CD4-positive, alpha-beta T cell (primary cell): ENCODE measurements at regions not wholly inside any gene's neighbourhood (a gene's known extent, or its start where the extent isn't known, plus 50 kb on each side); places are given as distances from the start of the nearest gene placed in this dataset.

Source experiments
- ATAC-seq: fragments of 200-7000 bp; cut with Tn5 transposase; one replicate; pipeline ENCODE4 v1.10.0; 2022; ENCODE audit warnings: mild to moderate bottlenecking; ENCODE audit not compliant: poor library complexity
- CTCF ChIA-PET: fragments of 350-600 bp; sonication (Branson Sonifier 250); formaldehyde crosslinking; loops from one replicate; lab custom pipeline; 2021; ENCODE audit warnings: antibody characterized with exemption, inconsistent platforms; lab: Charles Lee
- POLR2A ChIA-PET: fragments of 350-600 bp; sonication (Branson Sonifier 250); formaldehyde crosslinking; loops from one replicate; lab custom pipeline; 2021; ENCODE audit warnings: antibody characterized with exemption, inconsistent platforms; lab: Charles Lee
- DNase-seq, 14 experiments: peaks; one replicate each; pipeline ENCODE4 v3.0.0-alpha.2; 2013 to 2020; ENCODE audit warnings: mixed read lengths in 2 of 14
- H3K27ac ChIP-seq, 2 donors: one replicate each; pipeline versions ENCODE4 v1.5.1 to v1.7.0; 2013; ENCODE audit warnings: low read length in 2 of 2, low read depth in 1 of 2, mild to moderate bottlenecking in 1 of 2
- H3K27me3 ChIP-seq, 2 experiments: 1 replicate in 1 of 2; 2 replicates in 1 of 2; pipeline versions ENCODE4 v1.6.1 to v1.7.0; 2013; ENCODE audit warnings: low read length in 2 of 2, control low read depth in 1 of 2, mild to moderate bottlenecking in 1 of 2, moderate library complexity in 1 of 2; ENCODE audit not compliant: insufficient read depth in 2 of 2, control insufficient read depth in 1 of 2
- H3K36me3 ChIP-seq: one replicate; pipeline ENCODE4 v1.6.1; 2013; ENCODE audit warnings: low read length, control low read depth; ENCODE audit not compliant: insufficient read depth
- H3K4me1 ChIP-seq: one replicate; pipeline ENCODE4 v1.6.1; 2013; ENCODE audit warnings: low read length, control low read depth; ENCODE audit not compliant: insufficient read depth
- H3K4me3 ChIP-seq: one replicate; pipeline ENCODE4 v1.5.1; 2013; ENCODE audit warnings: mild to moderate bottlenecking, low read length, moderate library complexity
- H3K9me3 ChIP-seq, 2 experiments: 1 replicate in 1 of 2; 2 replicates in 1 of 2; pipeline versions ENCODE4 v1.6.1 to v1.7.0; 2013; ENCODE audit warnings: low read length in 2 of 2, mild to moderate bottlenecking in 2 of 2, control low read depth in 1 of 2, moderate library complexity in 1 of 2; ENCODE audit not compliant: control insufficient read depth in 1 of 2, insufficient read depth in 1 of 2
- H3K27ac Mint-ChIP-seq: one replicate; pipeline ENCODE4 v1.8.0; 2020; ENCODE audit warnings: mixed read lengths
- H3K27me3 Mint-ChIP-seq: one replicate; pipeline ENCODE4 v1.8.0; 2021; ENCODE audit warnings: mixed read lengths
- H3K36me3 Mint-ChIP-seq: one replicate; pipeline ENCODE4 v1.8.0; 2021; ENCODE audit warnings: low read depth, mixed read lengths
- H3K4me1 Mint-ChIP-seq: one replicate; pipeline ENCODE4 v1.8.0; 2021; ENCODE audit warnings: low read depth, mixed read lengths
- H3K4me3 Mint-ChIP-seq: one replicate; pipeline ENCODE4 v1.8.0; 2020; ENCODE audit warnings: mild to moderate bottlenecking, mixed read lengths
- H3K9me3 Mint-ChIP-seq: one replicate; pipeline ENCODE4 v1.8.0; 2020; ENCODE audit warnings: mixed read lengths
- CTCF ChIP-seq: fragments of 200-600 bp; IDR thresholded peaks from one replicate; pipeline ENCODE4 v1.8.0; 2022; ENCODE audit warnings: antibody characterized with exemption, mild to moderate bottlenecking
- intact Hi-C, 2 experiments: fragments of 100-400 bp; cut with DNase I in 1 of 2; cut with micrococcal nuclease in 1 of 2; formaldehyde crosslinking; loops; one replicate each; pipeline versions ENCODE4 v1.15.1 to v1.9.0; 2023 to 2025; cut with DNase I, micrococcal nuclease

GRCh38 chr22:26109686-26110315 lies 59.5 kb upstream of the SEZ6L start:
- DNase-seq: no peak
- no peak overlapping the region for H3K27ac ChIP-seq
- no peak overlapping the region for H3K4me3 ChIP-seq
- Mint-ChIP-seq H3K27ac (no peak overlapping the region), H3K36me3 (no peaks in the 10 kb centered on the region), H3K4me1 (no peaks in the 10 kb centered on the region), H3K9me3 (no peaks in the 10 kb centered on the region), H3K4me3 (no peak overlapping the region), H3K27me3 (peaks cover 49% of the 10 kb centered on the region)
- H3K27me3 ChIP-seq: peaks cover 0 to 6% of the 10 kb centered on the region in 2 experiments
- no peaks in the 10 kb centered on the region for H3K36me3 ChIP-seq
- no peak for ATAC-seq
- ChIA-PET CTCF (no interaction called here), POLR2A (no interaction called here)
- intact Hi-C loops: no loop called here
- H3K9me3 ChIP-seq: no peaks in the 10 kb centered on the region
- no peaks in the 10 kb centered on the region for H3K4me1 ChIP-seq
- no peak for TF ChIP-seq CTCF

GRCh38 chr22:26114826-26115225 lies 54.4 kb upstream of the SEZ6L start:
- Histone ChIP-seq H3K36me3 (no peaks in the 10 kb centered on the region), H3K9me3 (no peaks in the 10 kb centered on the region), H3K27ac (no peak overlapping the region), H3K27me3 (peaks cover 0 to 6% of the 10 kb centered on the region in 2 experiments), H3K4me1 (no peaks in the 10 kb centered on the region), H3K4me3 (no peak overlapping the region)
- H3K36me3 Mint-ChIP-seq: no peaks in the 10 kb centered on the region
- no peaks in the 10 kb centered on the region for H3K9me3 Mint-ChIP-seq
- TF ChIP-seq CTCF: no peak
- ATAC-seq: no peak
- peaks cover 69% of the 10 kb centered on the region for H3K27me3 Mint-ChIP-seq
- no peak overlapping the region for H3K4me3 Mint-ChIP-seq
- intact Hi-C loops: no loop called here
- ChIA-PET POLR2A (no interaction called here), CTCF (no interaction called here)
- no peaks in the 10 kb centered on the region for H3K4me1 Mint-ChIP-seq
- no peak overlapping the region for H3K27ac Mint-ChIP-seq
- DNase-seq: no peak

- ATAC-seq: no peak
Measured at GRCh38 chr22:26115266-26115665, 54.0 kb upstream of the SEZ6L start.

More at GRCh38 chr22:26115266-26115665, 54.0 kb upstream of the SEZ6L start:
- Mint-ChIP-seq H3K4me1 (no peaks in the 10 kb centered on the region), H3K27ac (no peak overlapping the region), H3K9me3 (no peaks in the 10 kb centered on the region), H3K4me3 (no peak overlapping the region), H3K27me3 (peaks cover 66% of the 10 kb centered on the region), H3K36me3 (no peaks in the 10 kb centered on the region)
- no peak overlapping the region for H3K4me3 ChIP-seq
- DNase-seq: no peak
- no peaks in the 10 kb centered on the region for H3K9me3 ChIP-seq
- intact Hi-C loops: no loop called here
- ChIA-PET CTCF (no interaction called here), POLR2A (no interaction called here)
- no peak overlapping the region for H3K27ac ChIP-seq
- H3K27me3 ChIP-seq: peaks cover 0 to 6% of the 10 kb centered on the region in 2 experiments
- no peak for TF ChIP-seq CTCF
- H3K36me3 ChIP-seq: no peaks in the 10 kb centered on the region
- H3K4me1 ChIP-seq: no peaks in the 10 kb centered on the region
